AG20443 (cell line): ENCODE measurements at regions not wholly inside any gene's neighbourhood (a gene's known extent, or its start where the extent isn't known, plus 50 kb on each side); places are given as distances from the start of the nearest gene placed in this dataset.
"Not testable (repeated sequence)": the region's sequence is repeated elsewhere in the genome, so short reads cannot be mapped to it uniquely, and the experiment has no call there.

Source experiments
- DNase-seq: peaks from one replicate; pipeline ENCODE4 v3.0.0; 2012; ENCODE audit warnings: low spot score, mixed read lengths

- DNase-seq, result no peak
Observed at GRCh38 chr7:104074529-104074928, 85.1 kb upstream of the RELN start.

GRCh38 chr7:104071641-104072040 lies 82.2 kb upstream of the RELN start:
- DNase-seq, result not testable (repeated sequence)

- DNase-seq, result no peak
Observed at GRCh38 chr7:104065491-104065890, 76.0 kb upstream of the RELN start.

DNA sequence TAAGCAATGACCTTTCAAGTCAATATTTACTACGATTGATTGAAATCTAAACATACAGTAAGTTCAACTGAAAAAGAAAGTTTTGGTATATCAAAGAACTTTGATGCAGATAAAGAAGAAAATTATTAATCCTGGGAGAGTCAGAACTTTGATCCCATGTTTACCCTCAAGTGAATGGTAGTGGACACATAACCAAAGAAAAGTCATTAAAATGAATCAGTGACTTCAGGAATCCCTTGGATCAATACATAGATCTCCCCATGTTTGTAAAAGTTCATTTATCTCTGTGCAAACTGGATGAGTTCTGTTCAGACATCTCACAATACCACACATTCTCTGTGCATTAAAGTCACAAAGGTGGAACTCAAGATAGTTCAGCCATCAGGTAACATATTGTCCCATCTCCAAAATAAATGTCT lies 75.5 kb upstream of the RELN start:
- DNase-seq, result no peak

DNA sequence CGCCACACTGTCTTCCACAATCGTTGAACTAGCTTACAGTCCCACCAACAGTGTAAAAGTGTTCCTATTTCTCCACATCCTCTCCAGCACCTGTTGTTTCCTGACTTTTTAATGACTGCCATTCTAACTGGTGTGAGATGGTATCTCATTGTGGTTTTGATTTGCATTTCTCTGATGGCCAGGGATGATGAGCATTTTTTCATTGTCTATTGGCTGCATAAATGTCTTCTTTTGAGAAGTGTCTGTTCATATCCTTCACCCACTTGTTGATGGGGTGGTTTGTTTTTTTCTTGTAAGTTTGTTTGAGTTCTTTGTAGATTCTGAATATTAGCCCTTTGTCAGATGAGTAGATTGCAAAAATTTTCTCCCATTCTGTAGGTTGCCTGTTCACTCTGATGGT lies 74.3 kb upstream of the RELN start:
- DNase-seq, result not testable (repeated sequence)

- DNase-seq, result no peak
Observed at GRCh38 chr7:104061652-104062051, 72.2 kb upstream of the RELN start.

DNA sequence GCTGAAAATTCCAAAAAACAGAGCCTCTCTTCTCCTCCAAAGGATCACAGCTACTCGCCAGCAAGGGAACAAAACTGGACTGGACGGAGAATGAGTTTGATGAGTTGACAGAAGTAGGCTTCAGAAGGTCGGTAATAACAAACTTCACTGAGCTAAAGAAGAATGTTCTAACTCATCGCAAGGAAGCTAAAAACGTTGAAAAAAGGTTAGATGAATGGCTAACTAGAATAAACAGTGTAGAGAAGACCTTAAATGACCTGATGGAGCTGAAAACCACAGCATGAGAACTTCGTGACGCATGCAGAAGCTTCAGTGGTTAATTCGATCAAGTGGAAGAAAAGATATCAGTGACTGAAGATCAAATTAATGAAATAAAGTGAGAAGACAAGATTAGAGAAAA lies 70.4 kb upstream of the RELN start:
- not testable (repeated sequence) for DNase-seq

- no peak for DNase-seq
Observed at GRCh38 chr7:104059103-104059502, 69.6 kb upstream of the RELN start.

DNA sequence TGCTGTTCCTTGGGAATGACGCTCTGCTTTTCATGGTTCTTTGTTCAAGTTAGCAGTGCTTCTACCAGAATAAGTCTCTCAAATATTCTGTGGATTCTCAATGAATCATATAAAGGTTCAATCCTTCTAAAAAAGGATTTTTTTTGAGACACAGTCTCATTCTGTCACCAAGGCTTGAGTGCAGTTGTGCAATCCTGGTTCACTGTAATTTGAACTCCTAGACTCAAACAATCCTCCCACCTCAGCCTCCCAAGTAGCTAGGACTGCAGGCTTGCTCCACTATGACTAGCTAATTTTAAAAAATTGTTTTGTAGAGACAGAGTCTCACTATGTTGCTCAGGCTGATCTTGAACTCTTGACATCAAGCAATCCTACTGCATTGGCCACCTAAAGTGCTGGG lies 64.9 kb upstream of the RELN start:
- DNase-seq, result no peak

DNA sequence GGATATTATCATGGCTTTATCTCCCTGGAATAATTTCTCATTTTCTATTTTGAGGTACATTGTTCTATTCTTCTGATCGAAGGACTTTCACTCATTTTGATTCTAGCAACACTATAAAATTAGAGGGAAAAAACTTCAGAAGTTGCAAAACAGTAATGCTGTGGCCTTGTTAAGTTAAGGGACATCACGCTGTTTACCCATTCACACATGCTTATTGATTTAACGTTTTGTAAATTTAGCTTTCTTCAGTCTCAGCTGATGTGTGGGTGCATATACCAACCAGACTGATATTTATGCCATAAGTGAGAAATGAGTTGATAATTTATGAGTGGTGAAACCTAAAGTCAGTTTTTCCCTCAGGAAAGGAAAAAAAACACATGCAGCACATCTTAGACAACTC lies 63.5 kb upstream of the RELN start:
- no peak for DNase-seq

GRCh38 chr7:104048055-104048454 lies 58.6 kb upstream of the RELN start:
- DNase-seq, result no peak

DNA sequence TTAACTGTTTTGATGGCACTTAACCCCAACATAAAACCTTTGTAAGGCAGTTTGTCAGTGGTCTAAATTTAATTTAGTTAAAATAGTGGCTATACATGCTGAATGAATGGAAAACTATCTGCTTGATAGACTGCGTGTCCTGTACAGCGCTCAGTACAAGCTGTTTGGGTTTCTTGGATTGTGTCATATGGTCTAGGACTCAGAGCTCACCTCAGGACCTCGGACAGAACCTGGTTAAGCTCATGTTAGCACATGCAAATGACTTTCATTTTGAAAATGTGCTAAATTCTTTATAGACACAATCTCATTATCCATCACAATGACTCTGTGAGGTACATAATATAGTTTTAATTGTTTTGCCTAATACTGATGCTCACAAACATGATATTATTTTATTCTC lies 55.7 kb upstream of the RELN start:
- peak; percentile 7 for DNase-seq

DNA sequence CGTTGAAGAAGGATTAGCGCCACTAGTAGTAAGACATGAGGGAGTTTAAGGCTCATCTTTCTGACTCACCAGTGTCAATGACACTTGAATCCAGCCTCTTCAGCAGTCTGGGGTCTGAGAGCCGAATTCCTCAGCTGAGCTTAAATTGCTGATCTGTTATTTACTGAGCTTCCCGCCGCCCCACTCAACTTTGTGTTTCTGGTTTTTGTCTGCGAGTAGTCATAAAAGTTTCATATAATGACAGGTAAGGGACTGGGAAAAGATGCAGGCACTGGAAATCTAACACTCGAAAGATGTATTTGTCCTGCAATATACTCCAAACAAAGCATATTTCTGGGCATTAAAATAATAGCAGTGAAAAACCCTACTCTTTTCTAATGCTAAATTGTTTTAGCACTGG lies 51.2 kb upstream of the RELN start:
- no peak for DNase-seq

- no peak for DNase-seq
Observed at GRCh38 chr7:104039363-104039762, 49.9 kb upstream of the RELN start.
